Sigmoid colon (tissue), 4 donors: ENCODE measurements at regions not wholly inside any gene's neighbourhood (a gene's known extent, or its start where the extent isn't known, plus 50 kb on each side); places are given as distances from the start of the nearest gene placed in this dataset.

Source experiments
- CTCF ChIP-seq, 4 experiments: fragments of 450-650 bp in 3 of 4; fragments of 200-600 bp in 1 of 4; IDR thresholded peaks; one replicate each; pipeline ENCODE4 v1.5.1; 2016 to 2019; ENCODE audit warnings: antibody characterized with exemption in 4 of 4, mild to moderate bottlenecking in 3 of 4, moderate library complexity in 2 of 4
- EP300 ChIP-seq, 4 donors: sonication (generic); formaldehyde crosslinking; IDR thresholded peaks; one replicate each; pipeline ENCODE4 v1.6.1; 2017; ENCODE audit warnings: antibody characterized with exemption in 4 of 4

DNA sequence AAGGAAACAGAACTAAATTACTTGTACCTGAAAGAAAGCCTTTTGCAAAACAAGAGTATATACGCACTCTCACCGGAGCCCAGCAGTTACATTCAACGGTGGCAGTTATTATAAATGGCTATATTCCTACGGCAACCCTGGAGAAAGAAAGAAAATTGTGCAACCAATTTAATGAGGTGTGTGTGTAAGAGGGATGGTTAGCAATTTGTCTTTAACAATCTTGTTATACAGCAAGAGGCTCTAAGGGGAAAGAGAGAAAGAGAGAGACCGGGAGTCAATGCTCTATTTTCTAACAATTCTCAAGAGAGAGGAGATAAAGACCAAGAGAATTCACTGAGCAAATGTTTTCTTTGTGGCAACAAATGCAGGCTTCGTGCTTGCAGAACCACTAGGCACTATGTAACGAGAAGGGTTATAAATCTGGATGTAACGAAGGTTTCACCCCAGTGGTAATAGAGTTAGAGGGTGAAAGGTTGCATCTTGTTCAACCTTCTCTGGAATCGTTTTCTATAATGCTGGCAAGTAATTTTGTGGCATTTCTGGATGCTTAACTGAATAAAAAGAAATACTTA lies 359.1 kb upstream of the SPRED2 start:
- TF ChIP-seq CTCF (IDR thresholded peaks at IDR 0.05) (no peak), EP300 (IDR thresholded peaks at IDR 0.05) (no peak)
